OCI-LY7 (cell line): ENCODE measurements at regions not wholly inside any gene's neighbourhood (a gene's known extent, or its start where the extent isn't known, plus 50 kb on each side); places are given as distances from the start of the nearest gene placed in this dataset.
"Not testable (repeated sequence)": the region's sequence is repeated elsewhere in the genome, so short reads cannot be mapped to it uniquely, and the experiment has no call there.

Experiments used
- BruUV-seq: library from RNA; stranded (reverse); fragments of 400-500 nt; replicated peaks from 2 replicates; lab custom pipeline; 2021; lab: Mats Ljungman, UMichigan
- CTCF ChIA-PET: fragments of 300-600 bp; sonication (Branson Sonifier 250); formaldehyde crosslinking; loops from one replicate; lab custom pipeline; 2022; ENCODE audit warnings: antibody characterized with exemption; ENCODE audit not compliant: unreplicated experiment; lab: Charles Lee
- POLR2A ChIA-PET: fragments of 300-600 bp; sonication (Branson Sonifier 250); formaldehyde crosslinking; loops from one replicate; lab custom pipeline; 2022; ENCODE audit warnings: antibody characterized with exemption; lab: Charles Lee
- DNase-seq: peaks from one replicate; pipeline ENCODE4 v3.0.0-alpha.2; 2015; ENCODE audit warnings: low spot score
- H2AFZ ChIP-seq: fragments of 200-600 bp; sonication (generic), shearing (Covaris generic); 2 replicates; pipeline ENCODE4 v1.6.1; 2014; ENCODE audit warnings: mild to moderate bottlenecking, antibody characterized with exemption, low read length, moderate library complexity
- H3K27ac ChIP-seq: fragments of 200-600 bp; sonication (generic); 2 replicates; pipeline ENCODE4 v1.5.1; 2014; ENCODE audit warnings: mixed run types, low read depth, mild to moderate bottlenecking, moderate library complexity, low read length, inconsistent platforms; ENCODE audit not compliant: poor library complexity, severe bottlenecking
- H3K36me3 ChIP-seq: fragments of 200-600 bp; sonication (generic); 2 replicates; pipeline ENCODE4 v1.6.1; 2014; ENCODE audit warnings: mild to moderate bottlenecking, antibody characterized with exemption, low read length, moderate library complexity, mixed read lengths; ENCODE audit not compliant: insufficient read depth
- H3K4me1 ChIP-seq: fragments of 200-600 bp; sonication (generic); 2 replicates; pipeline ENCODE4 v1.5.1; 2014; ENCODE audit warnings: mild to moderate bottlenecking, low read length; ENCODE audit not compliant: insufficient read depth, poor library complexity, severe bottlenecking
- H3K4me2 ChIP-seq: fragments of 200-600 bp; sonication (generic); 2 replicates; pipeline ENCODE4 v1.6.1; 2014; ENCODE audit warnings: mild to moderate bottlenecking, low read length
- H3K4me3 ChIP-seq: fragments of 200-600 bp; sonication (generic); 2 replicates; pipeline ENCODE4 v1.5.1; 2014; ENCODE audit warnings: mild to moderate bottlenecking, low read depth, low read length; ENCODE audit not compliant: poor library complexity, severe bottlenecking
- H3K79me2 ChIP-seq: fragments of 200-600 bp; sonication (generic); 2 replicates; pipeline ENCODE4 v1.6.1; 2016; ENCODE audit warnings: low read depth, mild to moderate bottlenecking, low read length, moderate library complexity, mixed read lengths; ENCODE audit not compliant: insufficient read depth
- H3K9me2 ChIP-seq: fragments of 200-600 bp; sonication (generic); 2 replicates; pipeline ENCODE4 v1.6.1; 2016; ENCODE audit warnings: mild to moderate bottlenecking, low read length, mixed read lengths; ENCODE audit not compliant: insufficient read depth
- H3K9me3 ChIP-seq: fragments of 200-600 bp; sonication (generic); 2 replicates; pipeline ENCODE4 v1.6.1; 2014; ENCODE audit warnings: mild to moderate bottlenecking, mixed run types, low read length, mixed read lengths
- H4K20me1 ChIP-seq: fragments of 200-600 bp; sonication (generic); 2 replicates; pipeline ENCODE4 v1.6.1; 2014; ENCODE audit warnings: mild to moderate bottlenecking, antibody characterized with exemption, low read length, moderate library complexity, mixed read lengths; ENCODE audit not compliant: insufficient read depth
- EZH2phosphoT487 ChIP-seq: fragments of 200-600 bp; sonication (generic); IDR thresholded peaks from 2 replicates; pipeline ENCODE4 v1.6.1; 2018; ENCODE audit warnings: low read depth, borderline replicate concordance, mild to moderate bottlenecking, mixed run types, antibody characterized with exemption, low read length, moderate library complexity, mixed read lengths
- intact Hi-C: fragments of 100-400 bp; cut with micrococcal nuclease; formaldehyde crosslinking; loops from one replicate; pipeline ENCODE4 v1.10.0; 2022; ENCODE audit not compliant: unreplicated experiment
- TF ChIP-seq, protein P1 (sequence below): fragments of 200-600 bp; sonication (generic); conservative IDR thresholded peaks from 2 replicates; pipeline ENCODE4 v1.5.1; 2014; ENCODE audit warnings: mild to moderate bottlenecking, antibody characterized with exemption, low read length, moderate library complexity, mixed read lengths

GRCh38 chr13:21287331-21287907 is 111.0 kb downstream of the MRPL57 start:
- H3K27ac ChIP-seq: no peak overlapping the region
- TF ChIP-seq, protein P1, sequence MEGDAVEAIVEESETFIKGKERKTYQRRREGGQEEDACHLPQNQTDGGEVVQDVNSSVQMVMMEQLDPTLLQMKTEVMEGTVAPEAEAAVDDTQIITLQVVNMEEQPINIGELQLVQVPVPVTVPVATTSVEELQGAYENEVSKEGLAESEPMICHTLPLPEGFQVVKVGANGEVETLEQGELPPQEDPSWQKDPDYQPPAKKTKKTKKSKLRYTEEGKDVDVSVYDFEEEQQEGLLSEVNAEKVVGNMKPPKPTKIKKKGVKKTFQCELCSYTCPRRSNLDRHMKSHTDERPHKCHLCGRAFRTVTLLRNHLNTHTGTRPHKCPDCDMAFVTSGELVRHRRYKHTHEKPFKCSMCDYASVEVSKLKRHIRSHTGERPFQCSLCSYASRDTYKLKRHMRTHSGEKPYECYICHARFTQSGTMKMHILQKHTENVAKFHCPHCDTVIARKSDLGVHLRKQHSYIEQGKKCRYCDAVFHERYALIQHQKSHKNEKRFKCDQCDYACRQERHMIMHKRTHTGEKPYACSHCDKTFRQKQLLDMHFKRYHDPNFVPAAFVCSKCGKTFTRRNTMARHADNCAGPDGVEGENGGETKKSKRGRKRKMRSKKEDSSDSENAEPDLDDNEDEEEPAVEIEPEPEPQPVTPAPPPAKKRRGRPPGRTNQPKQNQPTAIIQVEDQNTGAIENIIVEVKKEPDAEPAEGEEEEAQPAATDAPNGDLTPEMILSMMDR: no peak
- no peak for TF ChIP-seq EZH2phosphoT487
- no peaks in the 10 kb centered on the region for H3K79me2 ChIP-seq
- H2AFZ ChIP-seq: no peak overlapping the region
- H3K4me2 ChIP-seq: no peak overlapping the region
- no peak overlapping the region for H3K4me3 ChIP-seq
- BruUV-seq: no TSS peak
- no peaks in the 10 kb centered on the region for H3K36me3 ChIP-seq
- no peaks in the 10 kb centered on the region for H4K20me1 ChIP-seq
- CTCF ChIA-PET: no interaction called here
- no peaks in the 10 kb centered on the region for H3K4me1 ChIP-seq
- H3K9me3 ChIP-seq: 0 out of 2 replicates have a peak, but pooled peaks cover 6% of the 10 kb centered on the region
- H3K9me2 ChIP-seq: no peaks in the 10 kb centered on the region
- POLR2A ChIA-PET: interaction anchor here (0.9 kb wide), 1 partner anchor 11 kb away, joined by 3 read pairs; no protein-coding TSS in a partner anchor
- DNase-seq: no peak
- intact Hi-C loops: no loop called here

GRCh38 chr13:21289475-21289874 is 113.0 kb downstream of the MRPL57 start:
- no peak for TF ChIP-seq EZH2phosphoT487
- TF ChIP-seq, protein P1: no peak
- Histone ChIP-seq H3K36me3 (no peaks in the 10 kb centered on the region), H4K20me1 (no peaks in the 10 kb centered on the region), H3K9me3 (no peaks in the 10 kb centered on the region), H3K9me2 (no peaks in the 10 kb centered on the region), H3K79me2 (no peaks in the 10 kb centered on the region), H3K4me1 (no peaks in the 10 kb centered on the region), H3K27ac (no peak overlapping the region), H3K4me3 (no peak overlapping the region), H2AFZ (no peak overlapping the region), H3K4me2 (no peak overlapping the region)
- DNase-seq: no peak
- BruUV-seq: no TSS peak
- ChIA-PET POLR2A (no interaction called here), CTCF (no interaction called here)
- intact Hi-C loops: no loop called here

DNA sequence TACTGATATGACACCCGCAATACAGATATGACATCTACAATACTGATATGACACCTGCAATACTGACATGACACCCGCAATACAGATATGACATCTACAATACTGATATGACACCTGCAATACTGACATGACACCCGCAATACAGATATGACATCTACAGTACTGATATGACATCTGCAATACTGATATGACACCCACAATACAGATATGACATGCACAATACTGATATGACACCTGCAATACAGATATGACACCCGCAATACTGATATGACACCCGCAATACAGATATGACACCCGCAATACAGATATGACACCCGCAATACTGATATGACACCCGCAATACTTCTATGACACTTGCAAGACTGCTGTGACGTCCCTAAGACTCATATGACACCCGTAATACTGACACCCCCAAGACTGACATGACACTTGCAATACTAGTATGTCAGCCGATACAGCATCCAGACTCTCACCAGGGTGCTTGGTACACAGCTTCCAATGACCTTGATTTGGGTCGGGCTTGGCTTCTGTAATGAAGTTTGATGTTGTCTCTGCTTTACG is 114.1 kb downstream of the MRPL57 start:
- H3K9me3 ChIP-seq, H3K36me3 ChIP-seq, H3K4me2 ChIP-seq, POLR2A ChIA-PET, BruUV-seq, H2AFZ ChIP-seq, H3K79me2 ChIP-seq, H3K27ac ChIP-seq, DNase-seq, H3K4me1 ChIP-seq, H4K20me1 ChIP-seq, intact Hi-C loops, CTCF ChIA-PET, H3K4me3 ChIP-seq, H3K9me2 ChIP-seq: not testable (repeated sequence)
